Pancreas (tissue), 10 donors: ENCODE measurements at regions not wholly inside any gene's neighbourhood (a gene's known extent, or its start where the extent isn't known, plus 50 kb on each side); places are given as distances from the start of the nearest gene placed in this dataset.
A peak's percentile ranks its signal among the peaks of the same experiment; 100 is the strongest.

Experiments used
- ATAC-seq, 4 donors: fragments of 200-7000 bp; cut with Tn5 transposase; one replicate each; pipeline versions ENCODE4 v1.8.0 to v1.9.1; 2020; ENCODE audit warnings: mild to moderate bottlenecking in 4 of 4, moderate library complexity in 4 of 4
- DNase-seq, 6 donors: peaks; one replicate each; pipeline ENCODE4 v3.0.0-alpha.2; 2020
- FAIRE-seq: peaks from 2 replicates; lab custom pipeline; 2012; peaks lifted over from hg19 to GRCh38; lab: Jason Lieb, UNC
- H3K27ac ChIP-seq, 4 donors: fragments of 200-600 bp; sonication (generic); 1 replicate in 3 of 4; 2 replicates in 1 of 4; pipeline versions ENCODE4 v1.5.0 to v1.8.0; 2020
- H3K27me3 ChIP-seq, 4 donors: fragments of 200-600 bp; one replicate each; pipeline ENCODE4 v1.8.0; 2021
- H3K36me3 ChIP-seq, 3 donors: fragments of 200-600 bp; sonication (generic) in 1 of 3; one replicate each; pipeline versions ENCODE4 v1.5.0 to v1.8.0; 2020 to 2021
- H3K4me1 ChIP-seq, 3 donors: fragments of 200-600 bp; one replicate each; pipeline ENCODE4 v1.8.0; 2021
- H3K4me3 ChIP-seq, 4 donors: fragments of 200-600 bp; sonication (generic) in 2 of 4; one replicate each; pipeline versions ENCODE4 v1.5.0 to v1.8.0; 2020 to 2021
- H3K9me3 ChIP-seq, 4 donors: fragments of 200-600 bp; one replicate each; pipeline ENCODE4 v1.8.0; 2021
- WGBS, 2 donors: extraction: QIAGEN DNeasy Blood & Tissue Kit; methylation state at CpG; one replicate each; pipeline ENCODE4 v1.1.7; 2013; 5-methylcytosine and 5-hydroxymethylcytosine counted together
- intact Hi-C, 3 donors: fragments of 100-400 bp; cut with DNase I; formaldehyde crosslinking; loops; one replicate each; pipeline versions ENCODE4 v1.11.1 to v1.14.2; 2022
- TF ChIP-seq, protein P1 (sequence below), 4 donors: fragments of 200-600 bp; sonication (generic) in 3 of 4; IDR thresholded peaks; one replicate each; pipeline versions ENCODE4 v1.5.0 to v1.8.0; 2021; ENCODE audit warnings: antibody characterized with exemption in 4 of 4
- donor health status: healthy with polysubstance abuse.
- donor health status: DM: no; HTN: no; CAD: no; lungs with moderate emphysema.
- donor health status: DM: no; HTN: no; CAD: no.
- donor health status: control.
- donor health status: control.
- donor health status: Bipolar disorder and iron deficiency.
- donor health status: DM: yes; HTN: yes; CAD: no.
- donor health status: DM: no; HTN: no; CAD: no.
- donor health status: DM: no; HTN: no; CAD: no.
- donor health status: DM: yes; HTN: yes; CAD: no.

DNA sequence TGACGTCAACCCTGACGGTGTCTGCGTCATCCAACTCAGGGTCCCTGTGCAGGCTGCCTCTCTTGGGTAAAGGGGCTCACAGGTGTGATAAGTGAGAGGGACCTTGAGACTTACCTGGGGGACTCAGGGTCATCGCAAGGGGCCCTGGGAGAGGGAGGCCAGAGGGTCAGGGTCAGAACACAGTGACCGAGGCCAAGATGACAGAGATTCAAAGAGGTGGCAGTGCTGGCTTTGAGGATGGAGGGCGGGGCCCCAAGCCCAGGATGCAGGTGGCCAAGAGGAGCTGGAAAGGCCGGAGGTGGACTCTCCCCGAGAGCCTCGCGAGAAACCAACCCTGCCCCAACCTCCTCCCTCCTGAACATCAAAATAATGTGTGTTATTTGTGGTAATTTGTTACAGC, 165.2 kb upstream of the PPP2R2D start:
- TF ChIP-seq, protein P1, sequence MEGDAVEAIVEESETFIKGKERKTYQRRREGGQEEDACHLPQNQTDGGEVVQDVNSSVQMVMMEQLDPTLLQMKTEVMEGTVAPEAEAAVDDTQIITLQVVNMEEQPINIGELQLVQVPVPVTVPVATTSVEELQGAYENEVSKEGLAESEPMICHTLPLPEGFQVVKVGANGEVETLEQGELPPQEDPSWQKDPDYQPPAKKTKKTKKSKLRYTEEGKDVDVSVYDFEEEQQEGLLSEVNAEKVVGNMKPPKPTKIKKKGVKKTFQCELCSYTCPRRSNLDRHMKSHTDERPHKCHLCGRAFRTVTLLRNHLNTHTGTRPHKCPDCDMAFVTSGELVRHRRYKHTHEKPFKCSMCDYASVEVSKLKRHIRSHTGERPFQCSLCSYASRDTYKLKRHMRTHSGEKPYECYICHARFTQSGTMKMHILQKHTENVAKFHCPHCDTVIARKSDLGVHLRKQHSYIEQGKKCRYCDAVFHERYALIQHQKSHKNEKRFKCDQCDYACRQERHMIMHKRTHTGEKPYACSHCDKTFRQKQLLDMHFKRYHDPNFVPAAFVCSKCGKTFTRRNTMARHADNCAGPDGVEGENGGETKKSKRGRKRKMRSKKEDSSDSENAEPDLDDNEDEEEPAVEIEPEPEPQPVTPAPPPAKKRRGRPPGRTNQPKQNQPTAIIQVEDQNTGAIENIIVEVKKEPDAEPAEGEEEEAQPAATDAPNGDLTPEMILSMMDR (IDR thresholded peaks at IDR 0.05) = no peak
- intact Hi-C loops = no loop called here
- WGBS, 2 donors = 60 to 70% methylated on average over 10 of the region's 10 CpGs
- Histone ChIP-seq H3K4me3 (no peak overlapping the region), H3K27ac (no peak overlapping the region), H3K27me3 (no peaks in the 10 kb centered on the region), H3K9me3 (no peaks in the 10 kb centered on the region), H3K36me3 (no peaks in the 10 kb centered on the region), H3K4me1 (no peaks in the 10 kb centered on the region)
- ATAC-seq (no peak), FAIRE-seq (no peak), DNase-seq (peak in 1 of 6 donors; percentile 2)

DNA sequence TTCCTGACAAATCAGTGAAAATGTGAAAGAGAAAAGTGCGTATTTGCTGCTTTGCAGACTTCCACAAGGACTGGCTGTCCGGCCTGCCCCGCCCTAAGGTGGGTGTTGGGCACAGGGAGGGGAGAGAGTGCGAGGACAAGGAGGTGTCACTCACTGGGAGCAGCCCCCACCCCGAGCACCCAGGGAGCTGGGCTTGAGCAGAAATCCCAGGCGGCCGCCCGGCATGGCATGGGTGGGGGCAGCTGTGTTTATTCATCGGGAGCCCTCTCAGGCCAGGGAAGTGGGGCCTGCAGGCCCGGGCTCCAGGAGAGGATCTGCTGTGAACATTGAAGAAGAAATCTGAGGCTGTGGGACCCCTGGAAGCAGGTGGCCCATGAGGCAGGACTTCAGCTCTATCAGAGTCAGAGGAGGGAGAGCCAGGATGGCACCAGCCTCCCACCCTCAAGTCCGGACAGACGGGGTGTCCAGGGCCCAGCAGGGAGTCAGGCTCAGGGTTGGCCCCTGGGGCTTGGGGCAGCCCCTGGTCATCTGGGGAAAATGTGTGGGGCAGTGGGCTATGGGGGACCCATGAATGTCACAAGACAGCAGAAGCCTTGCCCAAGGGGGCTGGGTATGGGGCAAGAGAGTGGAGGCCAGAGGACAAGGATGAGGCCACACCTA, 164.4 kb upstream of the PPP2R2D start:
- H3K36me3 ChIP-seq = no peaks in the 10 kb centered on the region
- no peak overlapping the region for H3K27ac ChIP-seq
- ATAC-seq = no peak
- H3K4me1 ChIP-seq = no peaks in the 10 kb centered on the region
- H3K4me3 ChIP-seq = no peak overlapping the region
- H3K27me3 ChIP-seq = no peaks in the 10 kb centered on the region
- intact Hi-C loops = no loop called here
- DNase-seq = peak in 2 of 6 donors; percentile 5 to 44
- no peaks in the 10 kb centered on the region for H3K9me3 ChIP-seq
- 68 to 71% methylated on average over 12 of the region's 12 CpGs for WGBS, 2 donors
- TF ChIP-seq, protein P1 (IDR thresholded peaks at IDR 0.05) = no peak
- FAIRE-seq = no peak

DNA sequence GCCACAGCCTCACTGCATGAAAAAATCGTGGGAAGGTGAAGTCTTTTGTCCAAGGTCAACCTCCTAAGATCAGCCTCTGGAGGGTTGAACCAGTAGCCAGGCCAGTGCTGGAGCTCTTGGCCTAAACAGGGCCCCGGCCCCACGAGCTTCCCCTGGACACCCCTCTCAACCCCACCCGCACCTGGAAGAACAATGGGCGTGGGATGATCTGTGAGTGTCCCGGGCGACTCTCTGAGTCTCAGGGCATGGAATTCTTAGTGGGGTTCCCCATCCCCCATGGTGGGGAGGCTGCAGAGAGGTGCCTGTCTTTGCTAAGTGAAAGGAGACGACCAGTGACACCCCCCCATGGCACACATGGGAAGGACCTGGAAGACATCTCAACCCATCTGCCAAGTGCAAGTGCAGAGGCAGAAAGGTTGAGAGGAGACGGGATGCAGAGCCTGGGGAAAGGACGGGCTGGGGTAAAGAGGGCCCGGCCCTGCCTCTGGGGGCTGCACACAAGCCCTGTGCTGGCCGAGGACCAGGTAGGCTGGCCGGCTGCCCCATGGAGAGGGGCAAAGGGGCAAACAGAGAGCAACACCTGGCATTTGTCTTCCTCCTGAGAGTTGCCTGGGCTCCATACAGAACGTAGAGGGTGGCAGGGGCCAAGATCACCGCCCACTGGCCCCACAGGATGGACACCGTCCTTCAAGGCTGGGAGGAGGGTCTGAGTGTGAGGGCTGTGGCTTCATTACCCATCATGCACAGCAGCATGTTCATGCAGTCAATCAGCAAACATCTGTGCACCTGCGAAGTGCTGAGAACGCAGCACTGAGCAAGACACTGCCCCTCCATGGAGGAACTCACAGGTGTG, 163.0 kb upstream of the PPP2R2D start:
- Histone ChIP-seq H3K27ac (no peak overlapping the region), H3K27me3 (no peaks in the 10 kb centered on the region), H3K36me3 (no peaks in the 10 kb centered on the region), H3K4me3 (no peak overlapping the region), H3K4me1 (no peaks in the 10 kb centered on the region), H3K9me3 (no peaks in the 10 kb centered on the region)
- WGBS, 2 donors = 60 to 78% methylated on average over 16 to 18 of the region's 18 CpGs
- TF ChIP-seq, protein P1 (IDR thresholded peaks at IDR 0.05) = no peak
- intact Hi-C loops = no loop called here
- DNase-seq (peak in 1 of 6 donors; percentile 33), ATAC-seq (no peak), FAIRE-seq (no peak)

DNA sequence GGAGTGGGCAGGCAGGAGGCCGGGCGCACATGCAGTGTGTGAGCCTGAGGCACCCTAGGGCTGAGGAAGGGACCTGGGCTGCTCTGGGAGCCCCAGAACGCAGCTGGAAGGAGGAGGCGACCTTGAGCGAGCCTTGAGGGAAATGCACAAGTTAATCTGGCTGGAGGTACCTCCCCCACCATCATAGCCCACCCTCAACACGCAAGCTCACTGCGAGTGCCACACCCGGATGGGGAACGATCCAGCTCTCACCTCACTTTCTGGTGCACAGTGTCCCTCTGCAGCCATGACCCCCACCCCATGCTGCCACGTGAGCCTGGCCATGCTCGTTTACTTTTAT, 162.4 kb upstream of the PPP2R2D start:
- H3K4me3 ChIP-seq = no peak overlapping the region
- H3K36me3 ChIP-seq = no peaks in the 10 kb centered on the region
- WGBS, 2 donors = 33 to 40% methylated on average over 11 of the region's 11 CpGs
- no peaks in the 10 kb centered on the region for H3K27me3 ChIP-seq
- no peak for FAIRE-seq
- H3K4me1 ChIP-seq = no peaks in the 10 kb centered on the region
- no peak for ATAC-seq
- H3K9me3 ChIP-seq = no peaks in the 10 kb centered on the region
- H3K27ac ChIP-seq = no peak overlapping the region
- TF ChIP-seq, protein P1 (IDR thresholded peaks at IDR 0.05) = no peak
- intact Hi-C loops = no loop called here
- peak in 1 of 6 donors; percentile 20 for DNase-seq

DNA sequence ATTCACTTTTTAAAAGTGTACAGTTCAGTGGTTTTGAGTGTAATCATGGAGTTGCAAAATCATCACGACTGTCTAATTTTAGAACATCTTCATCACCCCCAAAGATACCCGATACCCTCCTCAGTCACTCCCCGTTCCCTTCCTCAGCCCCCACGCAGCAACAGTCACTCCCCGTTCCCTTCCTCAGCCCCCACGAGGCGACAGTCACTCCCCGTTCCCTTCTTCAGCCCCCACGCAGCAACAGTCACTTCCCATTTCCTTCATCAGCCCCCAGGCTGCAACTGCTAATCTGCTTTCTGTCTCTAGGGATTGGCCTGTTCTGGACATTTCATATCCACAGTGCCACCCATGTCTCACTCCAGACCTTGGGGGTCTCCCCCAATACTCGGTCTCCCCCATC, 161.6 kb upstream of the PPP2R2D start:
- intact Hi-C loops = no loop called here
- WGBS, 2 donors = 47 to 50% methylated on average over 10 of the region's 10 CpGs
- no peak for FAIRE-seq
- no peak for DNase-seq
- TF ChIP-seq, protein P1 (IDR thresholded peaks at IDR 0.05) = no peak
- no peak overlapping the region for H3K4me3 ChIP-seq
- no peak overlapping the region for H3K27ac ChIP-seq
- H3K27me3 ChIP-seq = no peaks in the 10 kb centered on the region
- no peaks in the 10 kb centered on the region for H3K4me1 ChIP-seq
- H3K9me3 ChIP-seq = no peaks in the 10 kb centered on the region
- no peaks in the 10 kb centered on the region for H3K36me3 ChIP-seq
- ATAC-seq = no peak
